ENCODE measurements at regions not wholly inside any gene's neighbourhood (a gene's known extent, or its start where the extent isn't known, plus 50 kb on each side); places are given as distances from the start of the nearest gene placed in this dataset.
"Not testable (repeated sequence)": the region's sequence is repeated elsewhere in the genome, so short reads cannot be mapped to it uniquely, and the experiment has no call there.

DNA sequence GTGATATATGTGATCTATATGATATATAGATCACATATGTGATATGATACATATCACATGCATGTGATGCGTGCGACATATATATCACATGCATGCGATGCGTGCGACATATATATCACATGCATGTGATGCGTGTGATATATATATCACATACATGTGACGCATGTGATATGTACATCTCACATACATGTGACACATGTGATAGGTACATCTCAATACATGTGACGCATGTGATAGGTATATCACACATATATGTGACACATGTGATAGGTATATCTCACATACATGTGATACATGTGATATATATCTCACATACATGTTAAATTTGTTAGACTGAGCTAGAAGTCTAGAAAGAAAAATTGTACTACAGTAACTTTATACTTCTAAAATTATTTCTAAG, 1095.9 kb downstream of the EFNA5 start:
- no peak for DNase-seq (ENCODE audit: low spot score)

DNA sequence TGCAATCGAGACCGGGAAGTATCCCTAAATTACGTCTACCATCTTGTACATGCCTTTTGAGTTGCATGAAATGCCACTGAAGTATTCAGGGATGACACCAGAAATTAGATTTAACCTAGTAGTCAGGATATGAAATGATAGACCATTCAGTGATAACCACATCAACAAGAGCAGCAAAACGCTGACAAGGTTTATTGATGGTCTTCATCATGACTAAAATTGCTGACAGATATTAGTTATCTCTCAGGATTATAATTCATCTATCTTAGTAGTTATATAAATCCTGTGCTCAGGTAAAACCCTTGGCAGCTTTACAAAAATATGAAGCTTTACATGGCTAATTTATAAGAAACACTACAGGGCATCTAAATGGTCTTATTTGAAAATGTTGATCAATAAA, 1104.7 kb downstream of the EFNA5 start:
- no peak for DNase-seq (ENCODE audit: low spot score)

DNA sequence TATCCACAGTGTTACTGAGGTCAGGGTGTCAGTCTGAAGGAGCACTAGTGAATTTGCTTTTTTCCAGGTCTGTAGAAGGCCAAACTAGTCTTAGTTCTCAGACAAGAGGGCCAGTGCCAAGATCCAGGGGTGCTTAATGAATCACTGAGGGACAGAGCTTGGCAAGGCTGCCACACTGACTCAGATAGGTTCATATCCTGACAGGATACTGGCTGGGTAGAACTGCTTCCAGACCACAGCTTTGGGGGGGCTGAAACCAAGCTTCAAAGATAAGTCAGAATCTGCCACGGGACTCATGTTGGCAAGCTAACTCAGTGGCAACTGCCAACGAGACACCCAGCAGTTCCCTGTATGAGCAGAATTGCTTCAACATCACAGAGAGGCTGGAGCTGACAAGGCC, 1125.4 kb downstream of the EFNA5 start:
- DNase-seq (ENCODE audit: low spot score): no peak

DNA sequence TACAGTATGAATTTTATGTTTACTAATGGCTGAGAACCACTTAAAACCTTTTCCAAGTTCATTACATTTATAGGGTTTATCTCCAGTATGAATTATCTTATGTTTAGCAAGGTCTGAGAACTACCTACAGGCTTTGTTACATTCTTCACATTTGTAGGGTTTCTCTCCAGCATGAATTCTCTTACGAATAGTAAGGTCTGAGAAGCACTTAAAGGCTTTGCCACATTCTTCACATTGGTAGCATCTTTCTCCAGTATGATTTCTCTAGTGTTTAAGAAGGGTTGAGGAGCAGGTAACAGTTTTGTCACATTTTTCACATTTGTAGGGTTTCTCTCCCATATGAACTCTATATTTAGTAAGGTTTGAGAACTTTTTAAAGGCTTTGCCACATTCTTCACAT, 1127.4 kb downstream of the EFNA5 start:
- no peak for DNase-seq (ENCODE audit: low spot score)

DNA sequence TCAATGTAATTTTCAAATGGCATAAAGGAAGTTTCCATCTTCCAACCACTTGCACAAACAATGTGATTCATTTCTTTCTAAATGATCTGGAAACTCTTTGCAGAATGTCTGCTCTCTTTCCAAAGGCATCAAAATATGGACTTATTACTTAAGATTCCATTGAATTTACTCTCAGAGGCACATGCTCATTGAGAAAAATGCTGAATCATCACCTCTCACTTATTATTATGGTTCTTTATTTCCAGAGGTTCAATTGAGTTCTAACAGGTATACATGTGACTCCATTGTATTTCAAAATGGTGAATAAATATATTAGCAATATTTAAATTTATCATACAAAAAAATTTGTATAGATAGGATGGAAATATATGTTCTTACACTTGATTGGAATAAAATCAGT, 1140.6 kb downstream of the EFNA5 start:
- DNase-seq (ENCODE audit: low spot score): no peak

DNA sequence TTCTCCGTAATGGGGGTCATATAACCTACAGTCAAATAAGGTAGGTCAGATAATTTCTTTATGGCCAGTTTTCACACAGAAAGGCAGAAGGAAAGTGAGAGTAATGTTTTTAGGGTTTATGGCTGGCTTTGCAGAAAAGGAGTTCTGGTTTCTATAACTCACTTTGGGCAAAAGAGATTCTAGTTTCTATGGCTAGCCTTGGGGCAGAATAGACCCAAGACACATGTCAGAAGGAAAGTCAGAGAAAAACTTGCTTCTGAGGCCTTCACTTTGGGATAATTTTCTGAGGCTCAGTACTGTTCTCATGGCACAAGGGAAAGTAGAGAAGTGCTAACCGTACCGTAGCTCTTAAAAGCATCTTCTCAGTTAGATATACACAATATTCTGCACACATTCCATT, 1145.3 kb downstream of the EFNA5 start:
- no peak for DNase-seq (ENCODE audit: low spot score)

DNA sequence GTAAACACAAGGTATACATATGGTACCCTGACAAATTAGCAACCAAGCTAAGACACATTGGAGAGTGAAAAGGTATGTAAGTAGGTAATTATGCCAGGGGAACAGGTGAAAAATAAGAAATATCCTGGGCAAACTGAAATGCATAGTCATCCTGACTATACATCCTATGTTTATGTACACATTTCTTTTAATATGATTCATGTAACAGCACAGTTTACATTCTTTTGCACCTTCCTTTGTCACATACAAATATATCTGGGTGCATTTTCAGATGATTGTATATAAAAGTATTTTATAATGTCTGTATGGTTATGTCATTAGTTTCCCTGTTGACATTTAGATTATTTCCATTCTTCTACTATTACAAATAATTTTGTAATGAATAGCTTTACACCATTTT, 1146.9 kb downstream of the EFNA5 start:
- DNase-seq (ENCODE audit: low spot score): no peak

DNA sequence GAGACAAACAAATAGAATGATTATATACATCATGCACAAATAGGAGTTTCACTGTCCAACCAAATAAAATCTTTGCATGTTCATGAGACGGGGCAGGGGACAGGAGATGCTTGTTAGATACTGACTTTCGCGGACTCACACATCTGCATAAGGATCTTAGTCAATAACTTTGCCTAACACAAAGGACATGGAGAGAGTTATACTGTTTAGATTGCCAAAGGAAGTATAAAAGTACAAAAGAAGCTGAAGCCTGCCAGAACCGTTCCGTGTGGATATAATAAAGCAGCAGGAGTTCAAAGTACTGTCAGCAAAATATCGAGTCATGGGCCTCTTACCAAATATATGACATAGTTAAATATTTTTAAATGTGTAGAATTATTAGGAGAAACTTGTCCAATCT, 1148.4 kb downstream of the EFNA5 start:
- no peak for DNase-seq (ENCODE audit: low spot score)

DNA sequence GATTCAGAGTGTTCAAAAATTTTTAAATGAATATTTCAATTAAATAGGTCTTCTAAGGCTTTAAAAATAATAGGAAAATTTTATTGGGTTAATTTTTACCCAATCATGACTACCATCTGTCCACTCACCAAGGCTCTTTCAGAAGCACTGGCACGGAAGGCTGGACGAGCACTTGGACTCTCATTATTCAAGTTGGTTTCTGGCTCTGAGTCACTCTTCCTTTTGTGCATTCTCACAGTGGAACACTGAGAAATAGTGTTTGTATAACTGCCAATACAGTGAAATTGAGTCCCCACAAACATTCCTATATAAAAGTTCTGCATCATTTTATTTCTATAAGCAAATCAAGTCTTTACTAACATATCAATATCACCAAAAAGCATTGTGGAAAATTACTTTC, 1149.0 kb downstream of the EFNA5 start:
- peak; percentile 30 for DNase-seq (ENCODE audit: low spot score)

DNA sequence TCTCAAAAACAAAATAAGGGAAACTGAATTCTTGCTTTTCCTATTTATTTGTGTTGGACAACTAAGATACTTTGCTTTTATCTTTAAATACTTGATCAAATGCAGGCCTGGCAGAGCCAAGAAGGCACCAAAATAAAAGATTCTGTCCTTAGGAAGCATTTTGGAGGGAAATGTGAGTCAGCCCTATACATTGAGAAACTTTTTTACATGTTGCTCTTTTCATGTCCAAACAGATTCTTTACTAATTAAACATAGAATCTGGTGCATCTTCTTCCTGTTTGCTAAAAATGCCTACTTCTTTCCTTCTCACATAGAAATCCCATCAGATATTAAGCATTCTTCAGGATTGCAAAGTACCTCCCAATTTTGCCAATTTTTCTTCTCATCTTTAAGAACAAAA, 1160.4 kb downstream of the EFNA5 start:
- no peak for DNase-seq (ENCODE audit: low spot score)

DNA sequence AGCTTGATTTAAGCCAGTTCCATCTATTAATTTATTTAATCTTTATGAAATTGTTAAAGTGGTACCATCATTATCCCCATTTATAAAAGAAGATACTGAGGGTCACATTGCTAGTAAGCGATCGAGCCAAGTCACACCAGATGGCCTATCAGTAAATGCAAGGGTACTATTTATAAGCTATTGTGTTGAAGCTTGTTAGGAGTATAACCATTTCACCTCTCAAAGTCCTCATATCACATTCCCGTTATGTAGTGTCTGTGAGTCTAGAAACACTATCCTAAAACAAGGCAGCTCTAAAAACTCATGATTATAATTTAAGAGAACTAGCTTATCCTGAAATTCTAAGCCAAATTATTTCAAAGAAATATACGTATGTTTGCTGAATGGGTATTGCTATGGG, 1161.8 kb downstream of the EFNA5 start:
- no peak for DNase-seq (ENCODE audit: low spot score)

DNA sequence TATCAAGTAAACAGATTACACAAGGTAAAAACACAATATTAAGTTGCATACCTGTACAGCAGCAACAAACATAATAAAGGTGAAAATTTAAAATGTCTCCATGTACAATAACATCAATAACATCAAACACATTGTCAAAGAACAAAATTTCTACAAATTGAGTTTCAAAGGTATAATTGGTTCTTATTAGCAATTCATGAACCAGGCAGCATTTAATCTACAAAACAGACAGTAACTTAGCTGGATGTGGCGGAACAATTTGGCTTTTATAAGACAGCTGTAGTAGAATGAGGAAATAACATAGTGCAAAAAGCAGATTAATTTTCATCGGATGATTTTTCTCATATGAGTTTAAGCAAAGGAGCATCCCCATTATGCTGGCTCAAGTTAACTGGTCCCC, 1176.8 kb downstream of the EFNA5 start:
- DNase-seq (ENCODE audit: low spot score): no peak

DNA sequence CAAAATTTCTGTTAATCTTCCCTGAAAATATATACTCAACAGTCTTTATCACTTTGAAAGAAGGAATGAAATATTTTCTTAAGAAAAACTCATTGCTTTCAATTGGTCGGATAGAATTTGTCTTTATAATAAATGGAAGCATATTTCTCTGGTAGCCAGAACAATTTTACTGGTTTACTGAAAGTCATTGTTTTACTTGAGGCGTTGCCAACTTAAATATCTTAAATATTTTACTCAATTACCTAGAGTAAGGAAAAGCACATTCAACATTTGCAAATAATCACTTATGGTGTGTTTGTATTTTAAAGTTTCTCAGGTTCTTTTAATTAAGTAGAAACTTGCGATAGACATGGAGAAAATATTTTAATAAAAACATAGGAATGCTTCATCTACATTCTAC, 1181.7 kb downstream of the EFNA5 start:
- DNase-seq (ENCODE audit: low spot score): no peak

DNA sequence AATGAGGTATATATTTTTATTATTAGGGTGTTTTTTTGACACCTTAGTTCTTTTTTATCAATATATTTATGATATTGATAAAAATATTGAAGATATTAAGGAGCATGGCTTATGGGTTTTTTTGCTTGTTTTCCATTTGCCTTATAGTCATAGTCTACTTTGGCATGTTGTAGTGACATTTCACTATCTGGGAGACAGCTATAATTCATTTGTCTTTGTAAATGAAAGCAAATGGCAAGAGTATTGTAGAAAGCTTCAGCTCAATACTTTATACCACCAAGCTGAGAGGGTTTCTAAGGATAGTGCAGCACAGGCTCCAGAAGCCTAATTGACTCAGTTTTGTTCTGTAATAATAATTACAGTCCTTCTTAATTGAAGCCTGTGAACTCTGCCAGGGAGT, 1182.3 kb downstream of the EFNA5 start:
- no peak for DNase-seq (ENCODE audit: low spot score)

DNA sequence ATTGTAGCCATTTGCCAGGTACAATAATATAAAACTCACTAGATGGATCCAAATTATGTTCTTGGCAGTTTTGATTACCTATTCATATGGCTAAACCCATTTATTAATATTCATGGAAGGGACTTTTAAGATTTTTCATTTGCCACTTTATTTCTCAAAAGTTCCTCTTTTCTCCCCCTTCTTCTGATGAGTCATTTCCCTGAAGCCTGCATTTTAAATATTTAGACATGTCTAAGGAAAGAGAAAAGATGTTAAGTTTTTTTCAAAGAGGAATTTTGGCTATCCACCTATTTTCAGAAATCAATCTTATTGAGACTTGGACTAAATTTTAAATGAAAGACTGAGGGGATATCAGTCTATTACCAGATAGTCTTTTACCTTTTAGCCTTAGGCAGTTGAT, 1189.4 kb downstream of the EFNA5 start:
- DNase-seq (ENCODE audit: low spot score): no peak

DNA sequence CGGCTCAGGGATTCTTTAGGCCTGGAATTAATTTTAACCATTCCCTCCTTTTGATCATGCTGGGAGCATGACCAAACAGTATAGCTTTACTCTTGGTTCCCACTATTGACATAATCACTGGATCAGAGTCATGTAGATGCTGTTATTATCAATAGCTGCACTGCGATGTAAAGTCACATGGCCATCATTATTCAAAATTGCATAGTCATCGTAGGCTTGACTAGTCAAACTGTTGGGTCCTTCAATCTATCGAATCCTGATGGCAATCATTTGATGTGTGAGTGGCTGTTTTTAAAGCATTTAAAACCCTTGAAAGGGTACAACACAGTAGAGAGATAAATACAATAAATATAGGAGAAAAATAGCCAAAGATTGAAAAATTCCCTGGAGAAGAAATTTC, 1194.1 kb downstream of the EFNA5 start:
- no peak for DNase-seq (ENCODE audit: low spot score)

DNA sequence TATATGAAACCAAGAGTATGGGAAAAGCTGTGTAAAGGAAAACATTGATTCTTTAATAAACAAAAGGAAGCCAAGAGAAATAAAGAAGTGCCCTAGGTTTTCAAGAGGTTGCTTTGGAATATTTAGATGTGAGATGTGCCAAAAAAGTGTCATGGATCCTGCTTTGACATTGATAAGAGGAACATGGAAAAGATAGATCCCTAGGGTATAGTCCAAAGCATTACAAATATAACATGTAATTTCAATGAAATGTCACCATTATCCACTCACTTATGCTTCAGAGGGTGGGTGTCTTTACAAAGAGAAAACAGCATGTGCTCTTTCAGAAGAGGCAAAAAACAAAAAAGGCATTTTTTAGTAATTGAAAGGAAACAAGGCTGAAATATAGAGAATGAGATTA, 1196.7 kb downstream of the EFNA5 start:
- no peak for DNase-seq (ENCODE audit: low spot score)

DNA sequence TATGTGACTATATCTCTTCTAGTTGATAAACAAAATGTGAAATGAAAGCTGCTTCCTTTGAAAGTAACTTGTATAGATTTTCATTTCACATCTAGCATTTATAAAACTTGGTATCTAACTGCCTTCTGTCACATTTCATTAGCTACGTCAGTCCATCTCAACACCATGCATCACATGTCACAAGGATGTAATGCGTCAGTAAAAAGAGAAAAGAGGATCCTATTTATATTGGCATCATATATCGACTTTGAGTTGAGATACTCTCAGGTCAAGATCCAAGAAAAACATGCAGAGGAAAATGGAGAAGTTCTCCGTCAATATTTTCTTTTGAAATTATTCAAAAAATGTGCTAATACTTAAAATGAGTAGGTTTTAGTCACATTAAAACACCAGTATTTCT, 1211.2 kb downstream of the EFNA5 start:
- no peak for DNase-seq (ENCODE audit: low spot score)

DNA sequence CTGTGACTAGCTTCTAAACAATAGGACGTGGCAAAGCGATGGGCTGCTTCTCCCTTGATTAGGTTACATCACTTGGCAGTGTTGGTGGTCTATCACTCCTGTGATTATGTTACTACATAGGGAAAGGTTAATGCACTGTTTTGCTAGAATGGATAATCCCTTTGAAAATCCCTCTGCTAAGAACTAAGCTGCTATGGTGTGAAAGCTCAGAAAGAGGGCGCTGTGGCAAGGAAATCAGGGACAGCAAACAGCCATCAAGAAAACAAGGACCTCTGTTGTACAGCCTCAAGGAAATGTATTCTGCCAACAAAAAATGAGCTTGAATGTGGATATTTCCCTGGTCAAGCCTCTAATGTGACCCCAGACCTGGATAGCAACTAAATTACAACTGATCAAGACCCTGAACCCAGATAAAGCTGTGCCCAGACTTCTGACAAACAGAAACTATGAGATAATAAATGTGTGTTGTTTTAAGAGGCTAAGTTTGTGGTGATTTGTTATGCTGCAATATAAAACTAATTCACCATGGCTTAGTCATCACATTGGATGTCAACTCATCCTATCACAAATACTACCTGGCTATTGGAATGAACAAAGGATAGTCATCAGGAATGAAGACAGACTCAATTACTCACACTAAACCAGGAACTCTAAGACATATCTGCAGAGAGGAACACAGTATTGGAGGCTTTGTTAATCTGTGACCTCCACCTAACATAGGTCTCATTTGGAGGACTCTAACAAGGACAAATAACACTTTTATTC, 1215.9 kb downstream of the EFNA5 start:
- DNase-seq (ENCODE audit: low spot score): peak; percentile 11

DNA sequence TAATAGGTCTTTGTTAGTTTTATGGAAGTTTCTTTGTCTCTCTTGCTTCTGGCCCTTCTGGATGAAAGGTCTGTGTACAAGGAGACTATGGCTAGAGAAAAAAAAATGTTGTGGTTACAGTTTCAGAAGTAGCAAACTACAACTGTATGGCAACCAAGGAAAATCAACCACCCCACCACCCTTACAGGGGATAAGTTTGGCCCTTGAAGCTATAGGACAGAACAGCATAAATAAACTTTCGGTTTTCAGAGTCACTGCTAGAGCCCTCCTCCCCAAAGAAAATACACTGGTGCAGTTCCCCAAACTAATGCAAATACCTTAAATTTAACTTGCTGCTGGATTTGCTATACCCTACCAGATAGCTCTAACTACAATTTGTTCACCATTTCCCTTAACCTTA, 1216.7 kb downstream of the EFNA5 start:
- no peak for DNase-seq (ENCODE audit: low spot score)

DNA sequence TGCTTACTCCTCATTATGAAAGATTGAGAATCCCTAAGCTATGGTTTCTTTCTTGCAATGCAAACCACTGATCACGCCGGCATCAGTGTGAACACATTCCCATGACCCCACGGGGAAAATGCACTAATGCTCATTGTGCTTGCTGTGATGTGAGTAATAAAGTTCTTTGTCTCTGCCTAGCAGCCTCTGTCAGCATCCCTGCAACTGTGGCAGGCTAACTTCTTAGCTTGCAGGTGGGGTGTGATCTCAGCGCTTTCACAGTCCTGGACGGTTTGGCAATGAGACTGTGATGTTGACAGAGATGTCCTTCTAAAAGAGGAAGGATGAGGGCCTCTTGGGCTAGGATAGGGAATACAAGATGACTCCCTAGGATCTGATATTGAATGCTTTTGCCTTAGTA, 1218.7 kb downstream of the EFNA5 start:
- no peak for DNase-seq (ENCODE audit: low spot score)

DNA sequence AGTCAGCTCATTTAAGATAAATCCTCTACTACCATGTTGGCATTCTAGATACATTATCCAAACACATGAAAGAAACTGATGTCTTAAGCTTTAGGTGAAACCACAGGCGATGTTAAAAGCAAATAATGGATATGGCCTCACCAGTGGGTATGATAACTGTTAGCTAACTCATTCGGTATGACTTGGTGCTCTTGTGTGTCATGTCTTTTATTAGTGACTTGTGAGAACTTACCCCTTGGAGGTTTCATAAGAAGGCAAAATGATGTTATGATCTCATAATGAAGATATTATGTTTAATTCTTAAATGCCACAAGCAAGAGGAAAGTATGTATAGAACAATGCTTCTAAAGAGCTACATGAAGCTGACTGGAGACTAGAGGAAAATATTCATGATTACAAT, 1227.0 kb downstream of the EFNA5 start:
- DNase-seq (ENCODE audit: low spot score): no peak

DNA sequence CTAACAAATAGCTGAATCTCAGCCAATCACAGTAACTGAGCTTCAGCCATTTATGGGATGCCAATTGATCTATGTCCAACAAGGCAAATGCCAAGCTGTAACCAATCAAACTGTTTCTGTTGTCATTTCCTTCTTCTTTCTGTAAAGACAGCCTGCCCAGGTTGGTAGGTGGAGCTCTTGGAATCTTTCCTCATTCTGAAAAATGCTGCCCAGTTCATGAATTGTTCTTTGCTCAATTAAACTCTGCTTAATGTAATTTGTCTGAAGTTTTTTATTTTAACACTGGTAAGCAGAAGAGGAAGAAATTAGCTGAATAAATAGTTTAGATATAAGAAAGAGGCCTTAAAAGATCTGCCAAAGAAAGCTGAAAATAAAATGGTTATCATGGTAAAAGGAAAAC, 1235.6 kb downstream of the EFNA5 start:
- DNase-seq (ENCODE audit: low spot score): no peak

DNA sequence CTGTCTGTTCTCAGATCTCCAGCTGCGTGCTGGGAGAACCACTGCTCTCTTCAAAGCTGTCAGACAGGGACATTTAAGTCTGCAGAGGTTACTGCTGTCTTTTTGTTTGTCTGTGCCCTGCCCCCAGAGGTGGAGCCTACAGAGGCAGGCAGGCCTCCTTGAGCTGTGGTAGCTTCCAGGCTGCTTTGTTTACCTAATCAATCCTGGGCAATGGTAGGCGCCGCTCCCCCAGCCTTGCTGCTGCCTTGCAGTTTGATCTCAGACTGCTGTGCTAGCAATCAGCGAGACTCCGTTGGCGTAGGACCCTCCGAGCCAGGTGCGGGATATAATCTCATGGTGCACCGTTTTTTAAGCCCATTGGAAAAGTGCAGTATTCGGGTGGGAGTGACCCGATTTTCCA, 1240.0 kb downstream of the EFNA5 start:
- not testable (repeated sequence) for DNase-seq (ENCODE audit: low spot score)

Measured in kidney capillary endothelial cell (primary cell).